Karpas-422 (cell line): ENCODE measurements at regions not wholly inside any gene's neighbourhood (a gene's known extent, or its start where the extent isn't known, plus 50 kb on each side); places are given as distances from the start of the nearest gene placed in this dataset.
A peak's percentile ranks its signal among the peaks of the same experiment; 100 is the strongest.

Experiments
- DNase-seq: peaks from one replicate; pipeline ENCODE4 v3.0.0-alpha.2; 2015
- H2AFZ ChIP-seq: fragments of 200-600 bp; sonication (generic); 2 replicates; pipeline ENCODE4 v1.6.1; 2014; ENCODE audit warnings: antibody characterized with exemption, low read length, mixed read lengths
- H3K27ac ChIP-seq: fragments of 200-600 bp; sonication (generic); 2 replicates; pipeline ENCODE4 v1.5.1; 2014; ENCODE audit warnings: mild to moderate bottlenecking, low read length, moderate library complexity
- H3K27me3 ChIP-seq: fragments of 200-600 bp; sonication (generic); 2 replicates; pipeline ENCODE4 v1.6.1; 2014; ENCODE audit warnings: low read length, mixed read lengths
- H3K36me3 ChIP-seq: fragments of 200-600 bp; sonication (generic); 2 replicates; pipeline ENCODE4 v1.6.1; 2014; ENCODE audit warnings: low read length, mixed read lengths; ENCODE audit not compliant: insufficient read depth
- H3K4me1 ChIP-seq: fragments of 200-600 bp; sonication (generic); 2 replicates; pipeline ENCODE4 v1.6.1; 2014; ENCODE audit warnings: mild to moderate bottlenecking, low read length, mixed read lengths
- H3K4me2 ChIP-seq: fragments of 200-600 bp; sonication (generic); 2 replicates; pipeline ENCODE4 v1.6.1; 2014; ENCODE audit warnings: low read length, low read depth, mild to moderate bottlenecking; ENCODE audit not compliant: poor library complexity, severe bottlenecking
- H3K4me3 ChIP-seq: fragments of 200-600 bp; sonication (generic); 2 replicates; pipeline ENCODE4 v1.5.1; 2014; ENCODE audit warnings: mild to moderate bottlenecking, antibody characterized with exemption, low read length, mixed read lengths
- H3K79me2 ChIP-seq: fragments of 200-600 bp; sonication (generic); 2 replicates; pipeline ENCODE4 v1.6.1; 2014; ENCODE audit warnings: mild to moderate bottlenecking, low read length, mixed read lengths
- H3K9ac ChIP-seq: fragments of 200-600 bp; sonication (generic); 2 replicates; pipeline ENCODE4 v1.6.0; 2014; ENCODE audit warnings: low read length
- H3K9me2 ChIP-seq: fragments of 200-600 bp; sonication (generic), shearing (Covaris generic); replicated peaks from 2 replicates; pipeline ENCODE4 v1.6.0; 2014; ENCODE audit warnings: mild to moderate bottlenecking, low read length, moderate library complexity; ENCODE audit not compliant: insufficient read depth
- H3K9me3 ChIP-seq: fragments of 300-700, 200-600 bp; sonication (generic); 2 replicates; pipeline ENCODE4 v1.6.1; 2014; ENCODE audit warnings: low read length, mixed read lengths
- H4K20me1 ChIP-seq: fragments of 200-600 bp; sonication (generic); 2 replicates; pipeline ENCODE4 v1.6.1; 2014; ENCODE audit warnings: mild to moderate bottlenecking, antibody characterized with exemption, low read length, low read depth; ENCODE audit not compliant: insufficient read depth

GRCh38 chr18:27656905-27657304 lies 471.8 kb upstream of the CHST9 start:
- Histone ChIP-seq H3K27me3 (no peaks in the 10 kb centered on the region), H3K9ac (no peak overlapping the region), H3K27ac (peak overlapping the region; percentile 44; the same call in 1 of the 2 replicates), H3K4me2 (no peak overlapping the region), H3K79me2 (no peaks in the 10 kb centered on the region), H3K9me3 (peaks cover 10% of the 10 kb centered on the region; the same call in 1 of the 2 replicates), H3K4me3 (no peak overlapping the region), H2AFZ (no peak overlapping the region), H3K36me3 (no peaks in the 10 kb centered on the region), H4K20me1 (no peaks in the 10 kb centered on the region), H3K9me2 (no peaks in the 10 kb centered on the region), H3K4me1 (peaks cover 24% of the 10 kb centered on the region)
- no peak for DNase-seq

DNA sequence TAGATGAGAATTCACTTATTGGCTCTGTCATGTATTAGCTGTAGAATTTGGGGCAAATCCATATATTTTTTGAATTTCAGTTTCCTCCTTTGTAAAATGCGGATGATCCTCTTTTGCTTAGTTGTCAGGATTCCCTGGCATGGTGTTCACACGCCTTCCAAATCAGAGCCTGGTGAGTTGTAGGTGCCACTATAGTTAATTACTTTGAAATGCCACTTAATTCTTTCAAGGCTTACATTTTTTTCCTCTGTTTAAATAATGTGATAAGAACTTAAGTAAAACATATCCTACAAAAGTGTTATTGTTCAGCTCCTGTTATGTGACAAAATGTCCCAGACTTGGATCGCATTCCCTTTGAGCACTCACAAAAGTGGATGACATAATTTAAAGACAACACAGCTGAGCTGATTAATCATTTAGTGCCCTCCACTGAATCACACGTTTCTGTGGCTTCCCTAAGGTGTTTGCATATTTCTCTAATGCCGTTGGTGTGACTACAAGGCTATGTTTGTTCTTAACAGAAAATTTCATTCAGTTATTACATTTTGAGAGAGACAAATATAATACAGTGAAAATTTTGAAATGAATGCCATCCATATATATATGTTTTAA lies 471.2 kb upstream of the CHST9 start:
- Histone ChIP-seq H2AFZ (no peak overlapping the region), H3K36me3 (no peaks in the 10 kb centered on the region), H3K79me2 (no peaks in the 10 kb centered on the region), H3K4me2 (no peak overlapping the region), H3K27me3 (no peaks in the 10 kb centered on the region), H3K4me3 (no peak overlapping the region), H3K9ac (no peak overlapping the region), H3K27ac (peak overlapping the region; percentile 44; the same call in 1 of the 2 replicates), H3K9me2 (no peaks in the 10 kb centered on the region), H3K9me3 (peaks cover 10% of the 10 kb centered on the region; the same call in 1 of the 2 replicates), H4K20me1 (no peaks in the 10 kb centered on the region), H3K4me1 (peaks cover 24% of the 10 kb centered on the region)
- no peak for DNase-seq

DNA sequence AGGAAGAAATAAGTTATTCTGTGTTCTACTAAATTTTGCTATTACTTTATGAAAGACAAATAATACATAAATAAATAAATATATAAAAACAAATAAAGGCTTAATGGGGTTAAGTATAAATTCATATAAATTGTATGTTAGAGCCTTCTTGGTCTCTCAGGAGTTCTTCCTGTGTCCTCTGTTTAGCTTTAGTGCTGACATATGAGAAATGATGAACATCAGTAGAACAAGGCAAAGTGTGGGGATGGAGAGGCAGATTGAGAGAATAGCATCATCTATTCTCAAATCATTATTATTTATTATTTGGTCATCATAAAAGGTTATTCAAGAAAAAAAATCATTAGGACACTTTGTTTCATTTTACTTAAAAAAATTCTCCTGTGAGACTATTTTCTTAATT lies 468.1 kb upstream of the CHST9 start:
- H3K36me3 ChIP-seq = no peaks in the 10 kb centered on the region
- no peak overlapping the region for H3K27ac ChIP-seq
- no peak overlapping the region for H3K4me3 ChIP-seq
- H3K79me2 ChIP-seq = no peaks in the 10 kb centered on the region
- H3K9me2 ChIP-seq = no peaks in the 10 kb centered on the region
- no peaks in the 10 kb centered on the region for H4K20me1 ChIP-seq
- H3K9me3 ChIP-seq = peaks cover 10% of the 10 kb centered on the region; the same call in 1 of the 2 replicates
- H3K9ac ChIP-seq = no peak overlapping the region
- H3K27me3 ChIP-seq = no peaks in the 10 kb centered on the region
- no peak overlapping the region for H3K4me2 ChIP-seq
- no peak for DNase-seq
- no peak overlapping the region for H2AFZ ChIP-seq
- H3K4me1 ChIP-seq = peaks cover 15% of the 10 kb centered on the region

GRCh38 chr18:27652480-27653121 lies 467.5 kb upstream of the CHST9 start:
- H4K20me1 ChIP-seq = no peaks in the 10 kb centered on the region
- H3K4me3 ChIP-seq = no peak overlapping the region
- no peaks in the 10 kb centered on the region for H3K79me2 ChIP-seq
- peaks cover 10% of the 10 kb centered on the region; the same call in 1 of the 2 replicates for H3K9me3 ChIP-seq
- no peaks in the 10 kb centered on the region for H3K9me2 ChIP-seq
- no peak overlapping the region for H2AFZ ChIP-seq
- H3K4me2 ChIP-seq = no peak overlapping the region
- H3K27me3 ChIP-seq = no peaks in the 10 kb centered on the region
- DNase-seq = no peak
- no peak overlapping the region; the same call in 1 of the 2 replicates for H3K27ac ChIP-seq
- H3K4me1 ChIP-seq = peaks cover 15% of the 10 kb centered on the region
- H3K36me3 ChIP-seq = no peaks in the 10 kb centered on the region
- H3K9ac ChIP-seq = no peak overlapping the region

DNA sequence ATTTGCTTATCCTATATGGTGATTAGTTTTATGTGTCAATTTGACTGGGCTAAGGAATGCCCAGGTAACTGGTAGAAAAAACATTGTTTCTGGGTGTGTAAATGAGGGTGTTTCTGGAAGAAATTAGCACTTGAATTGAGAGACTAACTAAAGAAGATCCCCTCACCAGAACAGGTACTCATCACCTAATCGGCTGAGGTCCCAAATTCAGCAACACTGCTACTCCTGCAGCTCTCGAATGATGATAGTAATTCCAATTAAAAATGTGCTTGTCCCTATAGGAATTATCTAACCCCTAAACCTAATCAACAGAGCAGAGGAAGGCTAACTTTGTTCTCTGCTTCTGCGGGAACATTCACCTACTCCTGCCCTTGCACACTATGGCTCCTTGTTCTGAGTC lies 464.5 kb upstream of the CHST9 start:
- H3K9me3 ChIP-seq = peaks cover 9% of the 10 kb centered on the region; the same call in 1 of the 2 replicates
- H3K4me3 ChIP-seq = no peak overlapping the region
- H3K9me2 ChIP-seq = no peaks in the 10 kb centered on the region

GRCh38 chr18:27645929-27646328 lies 460.8 kb upstream of the CHST9 start:
- H3K79me2 ChIP-seq = no peaks in the 10 kb centered on the region

More for the DNA sequence above, 464.5 kb upstream of the CHST9 start:
- DNase-seq = no peak
- Histone ChIP-seq H3K27ac (no peak overlapping the region), H3K4me1 (no peaks in the 10 kb centered on the region), H3K27me3 (no peaks in the 10 kb centered on the region), H3K9ac (no peak overlapping the region), H3K4me2 (no peak overlapping the region), H2AFZ (no peak overlapping the region), H3K36me3 (no peaks in the 10 kb centered on the region), H3K79me2 (no peaks in the 10 kb centered on the region), H4K20me1 (no peaks in the 10 kb centered on the region)

GRCh38 chr18:27636576-27637085 lies 451.5 kb upstream of the CHST9 start:
- Histone ChIP-seq H3K4me2 (no peak overlapping the region), H3K36me3 (no peaks in the 10 kb centered on the region), H4K20me1 (no peaks in the 10 kb centered on the region), H3K4me3 (no peak overlapping the region), H3K79me2 (no peaks in the 10 kb centered on the region), H3K9me2 (no peaks in the 10 kb centered on the region), H3K9ac (no peak overlapping the region), H3K27me3 (no peaks in the 10 kb centered on the region), H3K9me3 (peaks cover 12% of the 10 kb centered on the region; the same call in 1 of the 2 replicates), H2AFZ (no peak overlapping the region), H3K27ac (no peak overlapping the region), H3K4me1 (no peaks in the 10 kb centered on the region)
- no peak for DNase-seq

More at GRCh38 chr18:27645929-27646328, 460.8 kb upstream of the CHST9 start:
- Histone ChIP-seq H4K20me1 (no peaks in the 10 kb centered on the region), H3K4me2 (no peak overlapping the region), H3K36me3 (no peaks in the 10 kb centered on the region), H3K9me2 (no peaks in the 10 kb centered on the region), H3K27me3 (no peaks in the 10 kb centered on the region), H3K9me3 (peaks cover 11% of the 10 kb centered on the region), H3K4me3 (no peak overlapping the region), H3K4me1 (no peaks in the 10 kb centered on the region), H2AFZ (no peak overlapping the region), H3K9ac (no peak overlapping the region), H3K27ac (no peak overlapping the region)
- DNase-seq = no peak

GRCh38 chr18:27632706-27633105 lies 447.6 kb upstream of the CHST9 start:
- H3K9me2 ChIP-seq = no peaks in the 10 kb centered on the region

More at GRCh38 chr18:27632706-27633105, 447.6 kb upstream of the CHST9 start:
- H2AFZ ChIP-seq = no peak overlapping the region
- no peak overlapping the region for H3K4me3 ChIP-seq
- H3K27ac ChIP-seq = no peak overlapping the region
- no peak overlapping the region for H3K4me2 ChIP-seq
- DNase-seq = no peak
- H4K20me1 ChIP-seq = no peaks in the 10 kb centered on the region
- no peaks in the 10 kb centered on the region for H3K79me2 ChIP-seq
- H3K36me3 ChIP-seq = no peaks in the 10 kb centered on the region
- H3K9me3 ChIP-seq = 0 out of 2 replicates have a peak, but pooled peaks cover 5% of the 10 kb centered on the region
- no peaks in the 10 kb centered on the region for H3K27me3 ChIP-seq
- H3K9ac ChIP-seq = no peak overlapping the region
- H3K4me1 ChIP-seq = no peaks in the 10 kb centered on the region
